Neuron (in vitro differentiated cells): ENCODE measurements at regions not wholly inside any gene's neighbourhood (a gene's known extent, or its start where the extent isn't known, plus 50 kb on each side); places are given as distances from the start of the nearest gene placed in this dataset.

Source experiments
- H2AFZ ChIP-seq: one replicate; pipeline ENCODE4 v1.6.1; 2013; ENCODE audit warnings: low read depth, mild to moderate bottlenecking, inconsistent platforms, low read length, moderate library complexity
- H3K27me3 ChIP-seq: one replicate; pipeline ENCODE4 v1.6.1; 2013; ENCODE audit warnings: low read length; ENCODE audit not compliant: insufficient read depth
- H3K36me3 ChIP-seq: one replicate; pipeline ENCODE4 v1.6.1; 2013; ENCODE audit warnings: low read length; ENCODE audit not compliant: insufficient read depth
- H3K4me1 ChIP-seq: one replicate; pipeline ENCODE4 v1.6.1; 2013; ENCODE audit warnings: low read length; ENCODE audit not compliant: insufficient read depth
- H3K4me3 ChIP-seq: 2 replicates; pipeline ENCODE4 v1.5.1; 2013; ENCODE audit warnings: mild to moderate bottlenecking, low read length, moderate library complexity
- H3K9me3 ChIP-seq: one replicate; pipeline ENCODE4 v1.6.1; 2013; ENCODE audit warnings: low read length

DNA sequence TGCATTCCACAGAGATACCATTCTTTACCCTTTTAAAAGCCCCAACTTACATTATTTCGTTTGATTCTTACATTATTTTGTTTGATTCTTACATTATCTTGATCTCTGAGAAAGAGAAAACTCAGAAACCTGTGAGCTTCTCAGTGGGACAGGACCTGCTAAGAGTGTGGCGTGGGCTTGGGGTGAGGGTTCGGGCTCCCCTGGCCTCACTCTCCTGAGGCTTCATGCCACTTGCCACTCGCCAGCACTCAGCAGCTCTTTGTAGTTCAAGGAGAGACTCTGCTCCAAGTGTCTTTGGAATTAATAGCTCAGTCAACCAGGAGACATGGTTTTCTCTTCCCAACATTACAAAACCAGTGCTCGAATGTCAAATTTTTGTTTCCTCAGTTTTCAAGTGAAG lies 132.4 kb upstream of the RGS17 start:
- Histone ChIP-seq H3K9me3 (no peaks in the 10 kb centered on the region), H2AFZ (no peak overlapping the region), H3K36me3 (no peaks in the 10 kb centered on the region), H3K4me1 (no peaks in the 10 kb centered on the region), H3K27me3 (no peaks in the 10 kb centered on the region), H3K4me3 (no peak overlapping the region)

- Histone ChIP-seq H3K27me3 (no peaks in the 10 kb centered on the region), H3K4me3 (no peak overlapping the region), H3K4me1 (no peaks in the 10 kb centered on the region), H2AFZ (no peak overlapping the region), H3K36me3 (no peaks in the 10 kb centered on the region), H3K9me3 (no peaks in the 10 kb centered on the region)
Measured at GRCh38 chr6:153251326-153251725, 120.2 kb upstream of the RGS17 start.

GRCh38 chr6:153237670-153238069 lies 106.6 kb upstream of the RGS17 start:
- Histone ChIP-seq H3K9me3 (no peaks in the 10 kb centered on the region), H2AFZ (no peak overlapping the region), H3K36me3 (no peaks in the 10 kb centered on the region), H3K27me3 (no peaks in the 10 kb centered on the region), H3K4me3 (no peak overlapping the region), H3K4me1 (no peaks in the 10 kb centered on the region)

DNA sequence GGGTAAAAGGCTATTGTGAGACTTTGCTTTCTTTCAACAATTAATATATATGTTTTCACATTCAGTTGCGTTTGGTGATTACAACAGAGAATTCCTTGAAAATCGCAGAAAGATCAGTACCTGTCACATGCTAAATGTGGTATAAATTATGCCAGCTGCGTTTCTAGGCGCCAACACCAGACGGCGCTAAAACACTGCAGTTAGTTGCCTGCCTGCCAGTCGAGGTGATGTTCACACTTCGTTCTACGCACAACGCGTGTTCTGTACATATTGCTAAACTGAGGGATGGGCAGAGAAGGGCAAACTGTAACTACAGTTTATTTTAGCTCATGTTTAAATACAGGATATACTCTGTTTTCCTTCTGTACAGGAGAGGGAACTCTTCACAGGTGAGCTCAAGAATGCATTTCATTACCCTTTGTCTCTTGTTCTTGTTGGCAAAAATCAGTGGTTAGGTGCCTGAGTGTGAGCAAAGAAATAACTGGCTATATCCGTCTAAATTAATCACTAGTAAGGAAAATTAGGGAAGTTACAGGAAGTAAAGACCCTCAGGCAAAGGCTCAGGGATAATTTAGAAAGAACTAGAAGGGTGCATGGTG lies 100.1 kb upstream of the RGS17 start:
- Histone ChIP-seq H3K4me3 (no peak overlapping the region), H2AFZ (no peak overlapping the region), H3K36me3 (no peaks in the 10 kb centered on the region), H3K9me3 (no peaks in the 10 kb centered on the region), H3K4me1 (no peaks in the 10 kb centered on the region), H3K27me3 (no peaks in the 10 kb centered on the region)

GRCh38 chr6:153218184-153218792 lies 87.2 kb upstream of the RGS17 start:
- H3K4me1 ChIP-seq: no peaks in the 10 kb centered on the region
- H3K4me3 ChIP-seq: no peak overlapping the region
- H2AFZ ChIP-seq: no peak overlapping the region
- H3K9me3 ChIP-seq: no peaks in the 10 kb centered on the region
- H3K27me3 ChIP-seq: no peaks in the 10 kb centered on the region
- H3K36me3 ChIP-seq: no peaks in the 10 kb centered on the region

- Histone ChIP-seq H3K4me3 (no peak overlapping the region), H3K27me3 (no peaks in the 10 kb centered on the region), H3K36me3 (no peaks in the 10 kb centered on the region), H3K4me1 (no peaks in the 10 kb centered on the region), H2AFZ (no peak overlapping the region), H3K9me3 (no peaks in the 10 kb centered on the region)
Measured at GRCh38 chr6:153216789-153217188, 85.7 kb upstream of the RGS17 start.

DNA sequence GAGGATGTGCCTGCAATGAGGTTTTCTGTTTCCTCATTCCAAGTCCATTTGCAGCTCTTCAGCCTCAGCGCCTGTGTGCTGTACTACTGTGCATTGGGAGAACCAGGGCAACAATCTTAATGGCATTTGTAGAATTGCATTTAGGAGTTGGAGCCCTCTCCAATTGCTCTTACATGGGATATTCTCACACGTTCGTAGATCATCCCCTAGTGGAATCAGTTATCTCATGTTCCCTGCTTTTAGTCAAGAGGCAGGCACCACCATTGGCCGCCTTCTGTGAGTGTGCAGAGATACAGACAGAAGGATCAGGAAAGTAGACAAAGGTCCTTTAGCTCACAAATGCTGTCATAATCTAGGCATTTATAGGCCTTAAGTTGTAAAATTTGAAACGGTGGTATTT lies 84.2 kb upstream of the RGS17 start:
- H3K4me3 ChIP-seq: no peak overlapping the region
- H3K27me3 ChIP-seq: no peaks in the 10 kb centered on the region
- no peaks in the 10 kb centered on the region for H3K36me3 ChIP-seq
- H3K4me1 ChIP-seq: no peaks in the 10 kb centered on the region
- no peaks in the 10 kb centered on the region for H3K9me3 ChIP-seq
- H2AFZ ChIP-seq: no peak overlapping the region

DNA sequence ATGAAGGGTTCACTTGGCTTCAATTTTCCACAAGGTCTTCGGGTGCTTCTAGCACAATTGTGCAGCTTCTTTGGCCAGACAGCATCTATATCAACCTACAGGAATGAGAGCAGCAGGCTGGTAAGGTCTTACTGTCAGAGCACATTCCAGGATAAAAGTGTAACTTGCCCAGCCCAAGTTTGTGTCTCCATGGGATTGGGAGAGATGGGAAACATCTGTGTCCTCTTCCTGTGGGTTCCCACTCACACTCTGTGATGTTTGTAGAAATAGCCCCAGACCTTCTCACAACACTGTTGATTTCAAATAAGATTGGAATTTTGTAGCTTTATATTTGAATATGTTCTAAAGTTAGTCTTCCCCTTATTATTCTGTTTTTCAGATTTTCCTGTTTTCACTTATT lies 83.4 kb upstream of the RGS17 start:
- Histone ChIP-seq H3K4me1 (no peaks in the 10 kb centered on the region), H3K9me3 (no peaks in the 10 kb centered on the region), H3K36me3 (no peaks in the 10 kb centered on the region), H3K4me3 (no peak overlapping the region), H3K27me3 (no peaks in the 10 kb centered on the region), H2AFZ (no peak overlapping the region)

GRCh38 chr6:153210083-153210482 lies 79.0 kb upstream of the RGS17 start:
- H3K27me3 ChIP-seq: no peaks in the 10 kb centered on the region
- H3K4me1 ChIP-seq: no peaks in the 10 kb centered on the region
- no peaks in the 10 kb centered on the region for H3K36me3 ChIP-seq
- no peak overlapping the region for H2AFZ ChIP-seq
- no peak overlapping the region for H3K4me3 ChIP-seq
- no peaks in the 10 kb centered on the region for H3K9me3 ChIP-seq

- Histone ChIP-seq H3K4me3 (no peak overlapping the region), H2AFZ (no peak overlapping the region), H3K27me3 (no peaks in the 10 kb centered on the region), H3K36me3 (no peaks in the 10 kb centered on the region), H3K4me1 (no peaks in the 10 kb centered on the region), H3K9me3 (no peaks in the 10 kb centered on the region)
Measured at GRCh38 chr6:153208706-153209105, 77.6 kb upstream of the RGS17 start.

DNA sequence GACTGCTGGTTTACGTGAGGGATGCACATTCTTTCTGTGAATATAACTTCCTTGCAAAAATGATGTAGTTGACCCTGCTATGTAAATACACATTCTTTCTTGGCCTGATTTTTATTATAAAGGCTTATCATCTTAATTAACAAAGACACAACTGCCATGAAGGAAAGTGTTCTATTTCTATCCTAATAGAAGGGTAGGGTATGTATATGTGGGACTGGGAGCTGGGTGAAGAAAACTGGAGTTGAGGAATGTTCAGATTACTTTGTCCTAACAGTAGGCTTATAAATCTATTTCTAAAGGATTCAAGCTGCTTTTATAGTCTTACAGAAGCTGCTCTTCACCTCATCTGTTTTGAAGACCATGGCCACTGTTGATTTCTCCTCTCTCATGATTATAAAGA lies 76.5 kb upstream of the RGS17 start:
- Histone ChIP-seq H3K36me3 (no peaks in the 10 kb centered on the region), H3K9me3 (no peaks in the 10 kb centered on the region), H3K4me3 (no peak overlapping the region), H2AFZ (no peak overlapping the region), H3K4me1 (no peaks in the 10 kb centered on the region), H3K27me3 (no peaks in the 10 kb centered on the region)

DNA sequence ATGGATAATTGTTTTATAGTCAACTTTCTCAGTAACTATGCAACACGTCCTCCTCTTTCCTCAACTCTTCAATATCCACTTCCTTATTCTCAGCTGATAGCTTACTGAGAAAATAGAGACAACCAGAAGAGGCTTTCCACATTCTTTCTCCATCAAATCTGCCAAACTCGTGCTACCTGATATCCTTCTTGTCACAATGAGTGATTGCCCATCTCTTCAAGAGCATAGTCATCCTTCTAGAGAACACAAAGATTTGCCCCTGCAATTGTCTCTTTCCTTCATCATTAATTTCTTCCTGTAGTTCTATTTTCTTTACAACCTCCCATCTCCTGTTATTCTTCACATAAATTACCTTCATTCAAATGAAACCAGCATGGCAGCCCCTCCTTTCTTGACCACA lies 75.9 kb upstream of the RGS17 start:
- Histone ChIP-seq H3K4me3 (no peak overlapping the region), H3K36me3 (no peaks in the 10 kb centered on the region), H3K9me3 (no peaks in the 10 kb centered on the region), H3K4me1 (no peaks in the 10 kb centered on the region), H3K27me3 (no peaks in the 10 kb centered on the region), H2AFZ (no peak overlapping the region)

DNA sequence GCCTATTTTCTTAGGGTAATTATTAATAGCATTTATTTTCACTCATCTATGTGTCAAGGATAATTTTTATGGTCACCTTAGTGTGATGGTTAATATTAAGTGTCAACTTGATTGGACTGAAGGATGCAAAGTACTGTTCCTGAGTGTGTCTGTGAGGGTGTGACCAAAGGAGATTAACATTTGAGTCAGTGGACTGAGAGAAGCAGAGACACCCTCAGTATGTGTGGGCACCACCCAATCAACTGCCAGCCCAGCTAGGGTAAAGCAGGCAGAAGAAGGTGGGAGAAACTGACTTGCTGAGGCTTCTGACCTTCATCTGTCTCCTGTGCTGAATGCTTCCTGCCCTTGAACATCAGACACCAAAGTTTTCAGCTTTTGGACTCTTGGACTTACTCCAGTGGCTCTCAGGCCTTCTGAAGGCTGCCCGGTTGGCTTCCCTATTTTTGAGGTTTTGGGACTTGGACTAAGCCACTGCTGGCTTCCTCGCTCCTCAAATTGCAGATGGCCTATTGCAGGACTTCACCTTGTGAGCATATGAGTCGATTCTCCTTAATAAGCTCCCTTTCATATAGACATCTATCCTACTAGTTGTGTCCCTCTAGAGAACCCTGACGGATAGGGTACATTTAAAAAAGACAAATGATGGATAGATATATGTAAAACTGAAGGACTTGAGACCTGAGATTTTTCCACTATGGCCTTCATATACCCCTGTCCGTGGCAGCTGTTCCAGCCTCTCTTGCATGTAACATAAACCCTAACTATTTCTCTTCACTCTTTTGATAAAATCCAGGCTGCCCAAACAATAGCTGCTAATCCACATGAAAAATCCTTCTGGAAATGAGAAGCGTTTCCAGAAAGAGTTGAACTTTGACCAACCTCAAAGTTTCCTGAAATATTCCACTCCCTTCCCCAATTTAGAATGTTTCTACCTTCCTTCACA lies 62.1 kb upstream of the RGS17 start:
- Histone ChIP-seq H3K4me3 (no peak overlapping the region), H3K27me3 (no peaks in the 10 kb centered on the region), H3K4me1 (no peaks in the 10 kb centered on the region), H2AFZ (no peak overlapping the region), H3K9me3 (no peaks in the 10 kb centered on the region), H3K36me3 (no peaks in the 10 kb centered on the region)
